SK-N-SH (cell line): ENCODE measurements at regions not wholly inside any gene's neighbourhood (a gene's known extent, or its start where the extent isn't known, plus 50 kb on each side); places are given as distances from the start of the nearest gene placed in this dataset.

Experiments
- CTCF ChIA-PET: fragments of 300-600, 350-600 bp; formaldehyde crosslinking; extraction: SDS; loops from one replicate; lab custom pipeline; 2021; lab: Yijun Ruan, JAX
- POLR2A ChIA-PET: fragments of 350-600 bp; sonication (Branson Sonifier 250); formaldehyde crosslinking; extraction: SDS; loops from one replicate; lab custom pipeline; 2020; ENCODE audit warnings: antibody characterized with exemption, inconsistent platforms; lab: Yijun Ruan, JAX
- DNase-seq: peaks from one replicate; pipeline ENCODE4 v3.0.0; 2012
- H2AFZ ChIP-seq: fragments of 200-600 bp; sonication (generic); 2 replicates; pipeline ENCODE4 v1.8.1; 2016; ENCODE audit warnings: antibody characterized with exemption, mild to moderate bottlenecking, low read depth
- H3F3A ChIP-seq: fragments of 200-600 bp; sonication (generic); replicated peaks from 2 replicates; pipeline ENCODE3; 2016; ENCODE audit warnings: antibody characterized with exemption, mild to moderate bottlenecking; ENCODE audit not compliant: insufficient read depth
- H3K27ac ChIP-seq, 2 experiments: fragments of 200-500 bp in 1 of 2; fragments of 200-600 bp in 1 of 2; sonication (Bioruptor generic) in 1 of 2; sonication (generic), shearing (Covaris generic) in 1 of 2; 2 replicates each; pipeline versions ENCODE4 v1.5.1 to v1.6.1; 2014 to 2016; ENCODE audit warnings: low read depth in 2 of 2, inconsistent platforms in 1 of 2, low read length in 1 of 2, mild to moderate bottlenecking in 1 of 2, mixed read lengths in 1 of 2
- H3K27me3 ChIP-seq: fragments of 200-600 bp; sonication (generic), shearing (Covaris generic); 2 replicates; pipeline ENCODE4 v1.6.1; 2016; ENCODE audit warnings: mixed run types; ENCODE audit not compliant: insufficient read depth
- H3K36me3 ChIP-seq, 2 experiments: fragments of 200-500 bp in 1 of 2; fragments of 200-600 bp in 1 of 2; sonication (Bioruptor generic) in 1 of 2; sonication (generic) in 1 of 2; replicated peaks in 1 of 2; 2 replicates each; pipeline versions ENCODE3 to v1.5.1; 2014 to 2016; ENCODE audit warnings: low read length in 1 of 2, mild to moderate bottlenecking in 1 of 2; ENCODE audit not compliant: insufficient read depth in 2 of 2, control insufficient read depth in 1 of 2
- H3K4me1 ChIP-seq, 2 experiments: fragments of 200-500 bp in 1 of 2; fragments of 200-600 bp in 1 of 2; sonication (Bioruptor generic) in 1 of 2; sonication (generic), shearing (Covaris generic) in 1 of 2; 2 replicates each; pipeline versions ENCODE4 v1.5.1 to v1.6.1; 2014 to 2016; ENCODE audit warnings: low read depth in 1 of 2, low read length in 1 of 2, mixed run types in 1 of 2; ENCODE audit not compliant: insufficient read depth in 2 of 2, control insufficient read depth in 1 of 2
- H3K4me2 ChIP-seq: fragments of 200-600 bp; sonication (generic), shearing (Covaris generic); 2 replicates; pipeline ENCODE4 v1.6.1; 2017; ENCODE audit warnings: mixed run types
- H3K4me3 ChIP-seq, 2 experiments: fragments of 200-500 bp in 1 of 2; fragments of 200-600 bp in 1 of 2; sonication (Bioruptor generic) in 1 of 2; sonication (generic), shearing (Covaris generic) in 1 of 2; 2 replicates each; pipeline versions ENCODE4 v1.5.1 to v1.8.1; 2014 to 2016; ENCODE audit warnings: low read depth in 2 of 2, inconsistent platforms in 1 of 2, low read length in 1 of 2, mild to moderate bottlenecking in 1 of 2, mixed read lengths in 1 of 2, moderate library complexity in 1 of 2
- H3K79me2 ChIP-seq: fragments of 200-600 bp; sonication (generic); 2 replicates; pipeline ENCODE4 v1.8.1; 2017; ENCODE audit warnings: mild to moderate bottlenecking; ENCODE audit not compliant: insufficient read depth
- H3K9ac ChIP-seq: fragments of 200-600 bp; sonication (generic); 2 replicates; pipeline ENCODE4 v1.6.1; 2017; ENCODE audit warnings: mixed run types
- H3K9me2 ChIP-seq: fragments of 200-600 bp; sonication (generic); 2 replicates; pipeline ENCODE4 v1.6.1; 2017; ENCODE audit warnings: mixed run types
- H3K9me3 ChIP-seq: fragments of 200-600 bp; sonication (generic); 2 replicates; pipeline ENCODE4 v1.6.1; 2017; ENCODE audit warnings: mixed run types, mild to moderate bottlenecking, moderate library complexity
- H4K20me1 ChIP-seq: fragments of 200-600 bp; sonication (generic); 2 replicates; pipeline ENCODE4 v1.6.1; 2017; ENCODE audit warnings: mild to moderate bottlenecking, mixed run types; ENCODE audit not compliant: insufficient read depth
- FOXJ3 ChIP-seq: sonication (generic); formaldehyde crosslinking; IDR thresholded peaks from 2 replicates; pipeline ENCODE4 v1.5.1; 2020; ENCODE audit warnings: mild to moderate bottlenecking, missing genetic modification reagents
- MXI1 ChIP-seq: IDR thresholded peaks from 2 replicates; pipeline ENCODE4 v1.6.1; 2012; ENCODE audit warnings: mild to moderate bottlenecking, low read depth, low read length, improper control_type of control experiment
- NRF1 ChIP-seq: IDR thresholded peaks from 2 replicates; pipeline ENCODE4 v1.6.1; 2012; ENCODE audit warnings: low read depth, mild to moderate bottlenecking, low read length
- POLR2AphosphoS5 ChIP-seq: IDR thresholded peaks from 2 replicates; pipeline ENCODE4 v1.6.1; 2012; ENCODE audit warnings: low read depth, low read length
- RCOR1 ChIP-seq: fragments of 150-350 bp; IDR thresholded peaks from 2 replicates; pipeline ENCODE4 v1.6.1; 2017; ENCODE audit warnings: antibody characterized with exemption, low read length
- TEAD4 ChIP-seq: IDR thresholded peaks from 2 replicates; pipeline ENCODE4 v1.4.0; 2012; ENCODE audit warnings: mild to moderate bottlenecking, borderline replicate concordance; ENCODE audit not compliant: insufficient read depth
- WGBS: methylation state at CpG from one replicate; pipeline ENCODE4 v1.1.6; 2017; ENCODE audit warnings: low lambda C conversion rate; 5-methylcytosine and 5-hydroxymethylcytosine counted together
- TF ChIP-seq, protein P1 (sequence below): fragments of 150-350 bp; IDR thresholded peaks from 2 replicates; pipeline ENCODE4 v1.6.1; 2016; ENCODE audit warnings: mild to moderate bottlenecking, low read depth, low read length
- TF ChIP-seq, protein P2 (sequence below): IDR thresholded peaks from 2 replicates; pipeline ENCODE4 v1.6.1; 2012; ENCODE audit warnings: mild to moderate bottlenecking, low read depth, low read length, moderate library complexity

DNA sequence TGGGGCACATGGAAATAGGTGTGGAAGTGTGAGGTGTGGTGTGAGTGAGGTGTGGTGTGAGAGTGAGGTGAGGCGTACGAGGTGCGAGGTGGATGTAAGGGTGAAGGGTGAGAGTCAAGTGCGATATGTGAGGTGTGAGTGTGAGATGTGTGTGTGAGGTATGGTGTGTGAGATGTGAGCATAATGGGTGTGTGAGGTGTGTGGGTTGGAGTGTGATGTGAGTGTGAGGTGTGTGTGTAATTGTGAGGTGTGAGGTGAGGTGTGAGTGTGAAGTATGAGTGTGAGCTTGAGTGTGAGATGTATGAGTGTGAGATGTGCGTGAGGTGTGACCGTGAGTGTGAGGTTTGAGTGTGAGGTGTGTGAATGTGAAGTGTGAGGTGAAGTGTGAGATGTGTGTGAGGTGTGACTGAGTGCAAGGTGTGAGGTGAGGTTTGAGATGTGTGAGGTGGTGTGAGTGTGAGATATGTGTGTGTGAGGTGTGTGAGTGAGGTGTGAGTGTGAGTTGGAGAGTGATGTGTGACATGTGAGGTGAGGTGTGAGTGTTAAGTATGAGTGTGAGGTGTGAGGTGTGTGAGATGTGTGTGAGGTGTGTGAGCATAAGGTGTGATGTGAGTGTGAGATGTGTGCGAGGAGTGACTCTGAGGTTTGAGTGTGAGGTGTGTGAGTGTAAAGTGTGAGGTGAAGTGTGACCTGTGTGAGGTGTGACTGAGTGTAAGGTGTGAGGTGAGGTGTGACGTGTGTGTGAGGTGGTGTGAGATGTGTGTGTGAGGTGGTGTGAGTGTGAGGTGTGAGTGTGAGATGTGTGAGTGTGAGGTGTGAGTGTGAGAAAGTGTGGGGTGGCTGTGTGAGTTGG lies 354.0 kb downstream of the FOXL1 start:
- POLR2A ChIA-PET = no interaction called here
- no peak overlapping the region for H3K4me3 ChIP-seq

DNA sequence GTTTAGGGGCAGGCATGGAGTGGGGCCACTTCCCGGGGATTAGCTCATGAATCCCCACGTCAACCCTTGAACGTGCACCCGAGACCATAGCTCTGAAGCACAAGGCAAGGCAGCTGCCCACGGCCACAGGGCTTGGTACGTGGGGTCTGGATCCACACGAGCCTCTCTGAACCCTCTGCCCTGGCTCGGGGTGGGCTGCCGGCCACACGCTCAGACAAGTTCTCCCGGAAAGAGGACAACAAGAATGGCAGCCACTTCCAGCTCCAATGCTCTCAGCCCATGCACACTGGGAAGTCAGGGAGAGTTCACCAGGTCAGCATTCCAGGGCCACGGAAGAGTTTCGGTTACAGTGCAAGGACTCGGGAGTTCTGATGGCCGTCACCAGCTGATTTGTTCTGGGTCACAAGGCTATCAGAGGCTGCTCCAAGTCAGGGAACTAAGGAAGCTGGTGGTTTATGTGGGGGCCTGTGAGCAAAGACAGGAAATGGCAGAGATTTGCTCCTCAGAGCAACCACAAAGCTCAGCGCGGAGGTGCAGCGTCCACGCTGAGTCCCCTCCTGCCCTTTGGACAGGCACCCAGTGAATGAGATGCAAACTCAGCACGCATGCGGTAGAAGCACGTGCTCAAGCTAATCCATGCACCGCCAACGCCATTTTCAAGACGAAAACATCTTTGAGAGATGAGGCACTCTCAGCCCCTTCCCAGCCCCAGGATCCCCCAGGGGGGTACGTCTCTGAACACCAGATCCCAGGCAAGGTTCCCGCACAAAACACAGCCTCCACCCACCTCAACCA lies 356.4 kb downstream of the FOXL1 start:
- CTCF ChIA-PET = no interaction called here
- 34% methylated on average over 23 of the region's 27 CpGs for WGBS
- Histone ChIP-seq H3K4me2 (no peak overlapping the region), H3K36me3 (no peaks in the 10 kb centered on the region), H3F3A (peaks cover 26% of the 10 kb centered on the region), H3K27me3 (no peaks in the 10 kb centered on the region; the same call in 1 of the 2 replicates), H4K20me1 (no peaks in the 10 kb centered on the region), H3K9ac (no peak overlapping the region), H3K27ac (no peak overlapping the region), H3K4me1 (peaks cover 0 to 13% of the 10 kb centered on the region in 2 experiments; a peak in 2 of 4 replicates), H3K9me2 (no peaks in the 10 kb centered on the region), H2AFZ (peak overlapping the region; percentile 38; the same call in 1 of the 2 replicates), H3K4me3 (no peak overlapping the region), H3K9me3 (peaks cover 5% of the 10 kb centered on the region; the same call in 1 of the 2 replicates), H3K79me2 (0 out of 2 replicates have a peak, but pooled peaks cover 3% of the 10 kb centered on the region)
- POLR2A ChIA-PET = no interaction called here
- TF ChIP-seq TEAD4 (no peak), FOXJ3 (no peak), NRF1 (no peak), RCOR1 (no peak)
- TF ChIP-seq, protein P1, sequence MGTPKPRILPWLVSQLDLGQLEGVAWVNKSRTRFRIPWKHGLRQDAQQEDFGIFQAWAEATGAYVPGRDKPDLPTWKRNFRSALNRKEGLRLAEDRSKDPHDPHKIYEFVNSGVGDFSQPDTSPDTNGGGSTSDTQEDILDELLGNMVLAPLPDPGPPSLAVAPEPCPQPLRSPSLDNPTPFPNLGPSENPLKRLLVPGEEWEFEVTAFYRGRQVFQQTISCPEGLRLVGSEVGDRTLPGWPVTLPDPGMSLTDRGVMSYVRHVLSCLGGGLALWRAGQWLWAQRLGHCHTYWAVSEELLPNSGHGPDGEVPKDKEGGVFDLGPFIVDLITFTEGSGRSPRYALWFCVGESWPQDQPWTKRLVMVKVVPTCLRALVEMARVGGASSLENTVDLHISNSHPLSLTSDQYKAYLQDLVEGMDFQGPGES = no peak
- TF ChIP-seq, protein P2, sequence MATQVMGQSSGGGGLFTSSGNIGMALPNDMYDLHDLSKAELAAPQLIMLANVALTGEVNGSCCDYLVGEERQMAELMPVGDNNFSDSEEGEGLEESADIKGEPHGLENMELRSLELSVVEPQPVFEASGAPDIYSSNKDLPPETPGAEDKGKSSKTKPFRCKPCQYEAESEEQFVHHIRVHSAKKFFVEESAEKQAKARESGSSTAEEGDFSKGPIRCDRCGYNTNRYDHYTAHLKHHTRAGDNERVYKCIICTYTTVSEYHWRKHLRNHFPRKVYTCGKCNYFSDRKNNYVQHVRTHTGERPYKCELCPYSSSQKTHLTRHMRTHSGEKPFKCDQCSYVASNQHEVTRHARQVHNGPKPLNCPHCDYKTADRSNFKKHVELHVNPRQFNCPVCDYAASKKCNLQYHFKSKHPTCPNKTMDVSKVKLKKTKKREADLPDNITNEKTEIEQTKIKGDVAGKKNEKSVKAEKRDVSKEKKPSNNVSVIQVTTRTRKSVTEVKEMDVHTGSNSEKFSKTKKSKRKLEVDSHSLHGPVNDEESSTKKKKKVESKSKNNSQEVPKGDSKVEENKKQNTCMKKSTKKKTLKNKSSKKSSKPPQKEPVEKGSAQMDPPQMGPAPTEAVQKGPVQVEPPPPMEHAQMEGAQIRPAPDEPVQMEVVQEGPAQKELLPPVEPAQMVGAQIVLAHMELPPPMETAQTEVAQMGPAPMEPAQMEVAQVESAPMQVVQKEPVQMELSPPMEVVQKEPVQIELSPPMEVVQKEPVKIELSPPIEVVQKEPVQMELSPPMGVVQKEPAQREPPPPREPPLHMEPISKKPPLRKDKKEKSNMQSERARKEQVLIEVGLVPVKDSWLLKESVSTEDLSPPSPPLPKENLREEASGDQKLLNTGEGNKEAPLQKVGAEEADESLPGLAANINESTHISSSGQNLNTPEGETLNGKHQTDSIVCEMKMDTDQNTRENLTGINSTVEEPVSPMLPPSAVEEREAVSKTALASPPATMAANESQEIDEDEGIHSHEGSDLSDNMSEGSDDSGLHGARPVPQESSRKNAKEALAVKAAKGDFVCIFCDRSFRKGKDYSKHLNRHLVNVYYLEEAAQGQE = no peak
- no peak for DNase-seq

More for the DNA sequence above, 354.0 kb downstream of the FOXL1 start:
- no peak for DNase-seq
- Histone ChIP-seq H3K36me3 (no peaks in the 10 kb centered on the region), H3K4me2 (peak overlapping the region; percentile 52; the same call in 1 of the 2 replicates)
- no peak for TF ChIP-seq POLR2AphosphoS5
- TF ChIP-seq MXI1 = no peak
- TF ChIP-seq, protein P2 = no peak
- TF ChIP-seq, all 33 proteins: peak for 0
- Histone ChIP-seq H3K9ac (peak overlapping the region; percentile 43; the same call in 1 of the 2 replicates), H3F3A (peaks cover 35% of the 10 kb centered on the region), H3K27me3 (no peaks in the 10 kb centered on the region; the same call in 1 of the 2 replicates), H3K27ac (peak overlapping the region in 1 of 2 experiments; percentile 71; a peak in 2 of 4 replicates), H2AFZ (no peak overlapping the region), H4K20me1 (no peaks in the 10 kb centered on the region), H3K9me2 (no peaks in the 10 kb centered on the region), H3K4me1 (peaks cover 0 to 25% of the 10 kb centered on the region in 2 experiments; a peak in 2 of 4 replicates), H3K9me3 (no peaks in the 10 kb centered on the region), H3K79me2 (0 out of 2 replicates have a peak, but pooled peaks cover 3% of the 10 kb centered on the region)
- 59% methylated on average over 8 of the region's 8 CpGs for WGBS
- CTCF ChIA-PET = no interaction called here
